ENCODE measurements at regions not wholly inside any gene's neighbourhood (a gene's known extent, or its start where the extent isn't known, plus 50 kb on each side); places are given as distances from the start of the nearest gene placed in this dataset.
"Not testable (repeated sequence)": the region's sequence is repeated elsewhere in the genome, so short reads cannot be mapped to it uniquely, and the experiment has no call there.

- DNase-seq (ENCODE audit: extremely low spot score), result no peak
- POLR2A ChIA-PET, result no interaction called here
- TF ChIP-seq LEF1 (IDR thresholded peaks at IDR 0.05; ENCODE audit: borderline replicate concordance) (no peak), FOXA1 (IDR thresholded peaks at IDR 0.05) (no peak), L3MBTL2 (conservative IDR thresholded peaks at IDR 0.05) (no peak), TARDBP (IDR thresholded peaks at IDR 0.05) (no peak)
- CTCF ChIA-PET, result no interaction called here
These were observed 59.5 kb upstream of the PPP2R3B start for GRCh38 chrX:446245-446644.

- POLR2A ChIA-PET, result no interaction called here
- TF ChIP-seq ELF4 (IDR thresholded peaks at IDR 0.05), result no peak
- no peak for TF ChIP-seq HDGF (IDR thresholded peaks at IDR 0.05; ENCODE audit: borderline replicate concordance)
- no peak for DNase-seq (ENCODE audit: extremely low spot score)
- CTCF ChIA-PET, result no interaction called here
These were observed 60.3 kb upstream of the PPP2R3B start for GRCh38 chrX:447052-447451.

- DNase-seq (ENCODE audit: extremely low spot score); CTCF ChIA-PET; POLR2A ChIA-PET: not testable (repeated sequence)
These were observed 65.0 kb upstream of the PPP2R3B start for GRCh38 chrX:451750-452149.

GRCh38 chrX:452598-452997 lies 65.9 kb upstream of the PPP2R3B start:
- POLR2A ChIA-PET, result no interaction called here
- no peak for DNase-seq (ENCODE audit: extremely low spot score)
- CTCF ChIA-PET, result no interaction called here
- TF ChIP-seq CTBP1 (IDR thresholded peaks at IDR 0.05; ENCODE audit: borderline replicate concordance) (peak; percentile 38; the same call in 1 of the 2 replicates), SUZ12 (IDR thresholded peaks at IDR 0.05) (no peak)

- CTCF ChIA-PET; DNase-seq (ENCODE audit: extremely low spot score); POLR2A ChIA-PET: not testable (repeated sequence)
These were observed 67.8 kb upstream of the PPP2R3B start for GRCh38 chrX:454514-454913.

GRCh38 chrX:455199-455598 lies 68.5 kb upstream of the PPP2R3B start:
- DNase-seq (ENCODE audit: extremely low spot score), result no peak
- POLR2A ChIA-PET, result no interaction called here
- CTCF ChIA-PET, result no interaction called here
- TF ChIP-seq ARNT (IDR thresholded peaks at IDR 0.05), result no peak
- TF ChIP-seq L3MBTL2 (conservative IDR thresholded peaks at IDR 0.05), result no peak
- TF ChIP-seq NFRKB (IDR thresholded peaks at IDR 0.05), result no peak
- TF ChIP-seq SUZ12 (IDR thresholded peaks at IDR 0.05), result no peak
- no peak for TF ChIP-seq ZNF384 (IDR thresholded peaks at IDR 0.05)
- no peak for TF ChIP-seq PKNOX1 (IDR thresholded peaks at IDR 0.05)
- no peak for TF ChIP-seq FOXK2 (IDR thresholded peaks at IDR 0.05)
- no peak for TF ChIP-seq SP1 (IDR thresholded peaks at IDR 0.05)
- no peak for TF ChIP-seq ELF4 (IDR thresholded peaks at IDR 0.05)
- TF ChIP-seq FOXM1 (IDR thresholded peaks at IDR 0.05; ENCODE audit: borderline replicate concordance), result no peak
- no peak for TF ChIP-seq HDGF (IDR thresholded peaks at IDR 0.05; ENCODE audit: borderline replicate concordance)
- TF ChIP-seq TARDBP (IDR thresholded peaks at IDR 0.05), result no peak
- no peak for TF ChIP-seq CTBP1 (IDR thresholded peaks at IDR 0.05; ENCODE audit: borderline replicate concordance)
- no peak for TF ChIP-seq FOXA1 (IDR thresholded peaks at IDR 0.05)
- TF ChIP-seq BHLHE40 (IDR thresholded peaks at IDR 0.05; ENCODE audit: borderline replicate concordance), result no peak
- TF ChIP-seq LEF1 (IDR thresholded peaks at IDR 0.05; ENCODE audit: borderline replicate concordance), result no peak

- CTCF ChIA-PET, result no interaction called here
- POLR2A ChIA-PET, result no interaction called here
- no peak for TF ChIP-seq PKNOX1 (IDR thresholded peaks at IDR 0.05)
- no peak for TF ChIP-seq ELF4 (IDR thresholded peaks at IDR 0.05)
- TF ChIP-seq SP1 (IDR thresholded peaks at IDR 0.05), result no peak
- TF ChIP-seq NFRKB (IDR thresholded peaks at IDR 0.05), result no peak
- TF ChIP-seq L3MBTL2 (conservative IDR thresholded peaks at IDR 0.05), result no peak
- TF ChIP-seq ZNF384 (IDR thresholded peaks at IDR 0.05), result no peak
- no peak for TF ChIP-seq TARDBP (IDR thresholded peaks at IDR 0.05)
- TF ChIP-seq CTBP1 (IDR thresholded peaks at IDR 0.05; ENCODE audit: borderline replicate concordance), result no peak
- no peak for TF ChIP-seq FOXK2 (IDR thresholded peaks at IDR 0.05)
- no peak for TF ChIP-seq LEF1 (IDR thresholded peaks at IDR 0.05; ENCODE audit: borderline replicate concordance)
- no peak for TF ChIP-seq FOXA1 (IDR thresholded peaks at IDR 0.05)
- no peak for TF ChIP-seq FOXM1 (IDR thresholded peaks at IDR 0.05; ENCODE audit: borderline replicate concordance)
- no peak for TF ChIP-seq SUZ12 (IDR thresholded peaks at IDR 0.05)
- no peak for TF ChIP-seq ARNT (IDR thresholded peaks at IDR 0.05)
- no peak for TF ChIP-seq BHLHE40 (IDR thresholded peaks at IDR 0.05; ENCODE audit: borderline replicate concordance)
- TF ChIP-seq HDGF (IDR thresholded peaks at IDR 0.05; ENCODE audit: borderline replicate concordance), result no peak
- DNase-seq (ENCODE audit: extremely low spot score), result no peak
These were observed 69.0 kb upstream of the PPP2R3B start for GRCh38 chrX:455673-456072.

- no peak for DNase-seq (ENCODE audit: extremely low spot score)
- POLR2A ChIA-PET, result no interaction called here
- TF ChIP-seq ARNT (IDR thresholded peaks at IDR 0.05) (no peak), CTBP1 (IDR thresholded peaks at IDR 0.05; ENCODE audit: borderline replicate concordance) (peak; percentile 92), PKNOX1 (IDR thresholded peaks at IDR 0.05) (peak; percentile 88), SUZ12 (IDR thresholded peaks at IDR 0.05) (no peak), SP1 (IDR thresholded peaks at IDR 0.05) (no peak), HDGF (IDR thresholded peaks at IDR 0.05; ENCODE audit: borderline replicate concordance) (no peak)
- CTCF ChIA-PET, result no interaction called here
These were observed 69.4 kb upstream of the PPP2R3B start for GRCh38 chrX:456146-456545.

All from HEK293T (cell line).